A673 (cell line): ENCODE measurements at regions not wholly inside any gene's neighbourhood (a gene's known extent, or its start where the extent isn't known, plus 50 kb on each side); places are given as distances from the start of the nearest gene placed in this dataset.

Experiments
- CTCF ChIP-seq: fragments of 300-800, 200-600 bp; sonication (generic); conservative IDR thresholded peaks from 2 replicates; pipeline ENCODE4 v1.5.1; 2017; ENCODE audit warnings: low read depth, mild to moderate bottlenecking, antibody characterized with exemption, low read length, moderate library complexity, mixed read lengths
- EZH2 ChIP-seq: fragments of 200-600 bp; sonication (generic); IDR thresholded peaks from 2 replicates; pipeline ENCODE4 v1.6.1; 2017; ENCODE audit warnings: borderline replicate concordance, low read depth, mild to moderate bottlenecking, mixed read lengths, antibody characterized with exemption, low read length; ENCODE audit not compliant: poor library complexity, severe bottlenecking

- TF ChIP-seq CTCF (no peak), EZH2 (no peak)
Measured at GRCh38 chr11:127412234-127412633, 411.7 kb upstream of the KIRREL3 start.
